Astrocyte of the spinal cord (primary cell): ENCODE measurements at regions not wholly inside any gene's neighbourhood (a gene's known extent, or its start where the extent isn't known, plus 50 kb on each side); places are given as distances from the start of the nearest gene placed in this dataset.

Experiments
- DNase-seq: peaks from one replicate; pipeline ENCODE4 v3.0.0; 2011; ENCODE audit warnings: low read depth, low spot score
- H3K4me3 ChIP-seq: 2 replicates; pipeline ENCODE4 v1.5.1; 2011; ENCODE audit warnings: low read depth, mild to moderate bottlenecking, low read length, moderate library complexity
- CTCF ChIP-seq: IDR thresholded peaks from 2 replicates; pipeline ENCODE4 v1.5.1; 2012; ENCODE audit warnings: low read depth, mild to moderate bottlenecking, low read length, inconsistent platforms
- in situ Hi-C: cut with HindIII; loops from 2 replicates; pipeline ENCODE4 v1.10.0; 2017; ENCODE audit warnings: low sequenced_read_pairs

GRCh38 chr2:152825834-152826233, 107.4 kb downstream of the ARL6IP6 start:
- no peak for TF ChIP-seq CTCF
- H3K4me3 ChIP-seq: no peak overlapping the region
- peak; percentile 29 for DNase-seq
- in situ Hi-C loops: no loop called here

DNA sequence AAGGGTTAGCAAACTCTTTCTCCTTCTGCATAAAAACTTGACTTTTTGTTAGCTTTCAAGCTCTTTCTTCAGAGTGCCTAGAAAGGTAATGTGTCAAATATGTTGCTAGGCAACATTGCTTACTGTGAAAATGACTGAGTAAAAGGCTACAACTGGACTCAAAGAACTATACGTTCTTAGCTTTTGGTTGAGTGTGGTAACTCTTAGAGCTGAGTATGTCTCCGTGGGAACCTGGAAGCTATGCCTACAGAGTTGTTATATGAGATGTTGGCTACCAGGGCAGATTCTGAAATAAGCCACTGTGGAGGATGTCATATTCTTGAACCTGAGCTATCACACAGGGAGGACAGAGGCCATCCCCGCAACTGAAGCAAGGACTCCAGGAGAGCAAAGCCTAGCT, 105.5 kb downstream of the ARL6IP6 start:
- TF ChIP-seq CTCF: no peak
- DNase-seq: no peak
- in situ Hi-C loops: no loop called here
- no peak overlapping the region for H3K4me3 ChIP-seq

- no peak for DNase-seq
- in situ Hi-C loops: no loop called here
- TF ChIP-seq CTCF: no peak
Observed at GRCh38 chr2:152822676-152823075, 104.3 kb downstream of the ARL6IP6 start.

GRCh38 chr2:152820048-152820447, 101.6 kb downstream of the ARL6IP6 start:
- no peak for TF ChIP-seq CTCF
- DNase-seq: no peak
- no peak overlapping the region for H3K4me3 ChIP-seq
- in situ Hi-C loops: no loop called here

More at GRCh38 chr2:152822676-152823075, 104.3 kb downstream of the ARL6IP6 start:
- no peak overlapping the region for H3K4me3 ChIP-seq

- TF ChIP-seq CTCF: no peak
- H3K4me3 ChIP-seq: no peak overlapping the region
- DNase-seq: no peak
- in situ Hi-C loops: no loop called here
Observed at GRCh38 chr2:152815634-152816257, 97.3 kb downstream of the ARL6IP6 start.

DNA sequence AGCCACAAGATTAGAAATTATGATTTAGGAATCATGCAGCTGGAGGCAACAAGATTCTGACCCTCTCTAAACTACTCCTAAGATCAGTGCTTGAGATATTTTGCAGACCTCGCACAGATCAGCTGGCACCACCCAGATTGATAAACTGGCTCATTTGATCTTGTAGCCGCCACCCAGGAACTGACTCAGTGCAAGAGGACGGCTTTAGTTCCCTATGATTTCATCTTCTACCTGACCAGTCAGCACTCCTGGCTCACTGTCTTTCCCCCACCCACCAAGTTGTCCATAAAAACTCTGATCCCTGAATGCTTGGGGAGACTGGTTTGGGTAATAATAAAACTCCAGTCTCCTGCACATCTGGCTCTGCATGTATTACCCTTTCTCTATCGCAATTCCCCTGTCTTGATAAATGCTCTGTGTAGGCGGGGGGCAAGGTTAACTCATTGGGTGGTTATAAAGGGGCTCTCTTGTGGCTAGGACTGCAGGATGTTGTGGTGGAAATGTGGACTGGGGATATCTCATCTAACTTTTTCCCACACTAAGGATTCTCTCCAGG, 96.1 kb downstream of the ARL6IP6 start:
- H3K4me3 ChIP-seq: no peak overlapping the region
- no peak for TF ChIP-seq CTCF
- in situ Hi-C loops: no loop called here
- DNase-seq: no peak
